Smooth muscle cell (in vitro differentiated cells): ENCODE measurements at regions not wholly inside any gene's neighbourhood (a gene's known extent, or its start where the extent isn't known, plus 50 kb on each side); places are given as distances from the start of the nearest gene placed in this dataset.

Experiments
- DNase-seq: peaks from one replicate; lab custom pipeline; 2025; ENCODE audit not compliant: unreplicated experiment; lab: John Stamatoyannopoulos, UW
- H2AFZ ChIP-seq: fragments of 200-600 bp; sonication (generic); 2 replicates; pipeline ENCODE4 v1.6.0; 2016; ENCODE audit warnings: antibody characterized with exemption, low read depth, mild to moderate bottlenecking
- H3F3A ChIP-seq: fragments of 200-600 bp; sonication (generic); 2 replicates; pipeline ENCODE4 v1.6.0; 2017; ENCODE audit warnings: antibody characterized with exemption, low read depth
- H3K27ac ChIP-seq: fragments of 200-600 bp; sonication (generic); 2 replicates; pipeline ENCODE4 v1.5.1; 2016; ENCODE audit warnings: low read depth, mild to moderate bottlenecking
- H3K27me3 ChIP-seq: fragments of 200-600 bp; sonication (generic); 2 replicates; pipeline ENCODE4 v1.6.1; 2016; ENCODE audit warnings: low read depth, mild to moderate bottlenecking
- H3K36me3 ChIP-seq: fragments of 200-600 bp; sonication (generic); 2 replicates; pipeline ENCODE4 v1.5.1; 2016; ENCODE audit warnings: low read depth
- H3K4me1 ChIP-seq: fragments of 200-600 bp; sonication (generic); 2 replicates; pipeline ENCODE4 v1.5.1; 2016; ENCODE audit warnings: low read depth
- H3K4me2 ChIP-seq: fragments of 200-600 bp; sonication (generic); 2 replicates; pipeline ENCODE4 v1.6.0; 2016; ENCODE audit warnings: mild to moderate bottlenecking
- H3K4me3 ChIP-seq: fragments of 200-600 bp; sonication (generic); 2 replicates; pipeline ENCODE4 v1.5.1; 2016; ENCODE audit warnings: mild to moderate bottlenecking
- H3K79me2 ChIP-seq: fragments of 200-600 bp; sonication (generic); 2 replicates; pipeline ENCODE4 v1.6.0; 2016; ENCODE audit warnings: low read depth, mild to moderate bottlenecking
- H3K9ac ChIP-seq: fragments of 200-600 bp; sonication (generic); 2 replicates; pipeline ENCODE4 v1.6.0; 2016; ENCODE audit warnings: low read depth
- H3K9me3 ChIP-seq: fragments of 200-600 bp; sonication (generic); replicated peaks from 2 replicates; pipeline ENCODE4 v1.5.1; 2016; ENCODE audit warnings: low read depth
- H4K20me1 ChIP-seq: fragments of 200-600 bp; sonication (generic); 2 replicates; pipeline ENCODE4 v1.6.0; 2016; ENCODE audit warnings: low read depth
- WGBS: methylation state at CpG from one replicate; pipeline ENCODE4 v1.1.7; 2016; ENCODE audit warnings: low lambda C conversion rate; 5-methylcytosine and 5-hydroxymethylcytosine counted together
- TF ChIP-seq, protein P1 (sequence below): fragments of 200-600 bp; sonication (generic); IDR thresholded peaks from 2 replicates; pipeline ENCODE4 v1.5.1; 2017; ENCODE audit warnings: borderline replicate concordance, mild to moderate bottlenecking, antibody characterized with exemption; ENCODE audit not compliant: insufficient read depth, poor library complexity, severe bottlenecking

DNA sequence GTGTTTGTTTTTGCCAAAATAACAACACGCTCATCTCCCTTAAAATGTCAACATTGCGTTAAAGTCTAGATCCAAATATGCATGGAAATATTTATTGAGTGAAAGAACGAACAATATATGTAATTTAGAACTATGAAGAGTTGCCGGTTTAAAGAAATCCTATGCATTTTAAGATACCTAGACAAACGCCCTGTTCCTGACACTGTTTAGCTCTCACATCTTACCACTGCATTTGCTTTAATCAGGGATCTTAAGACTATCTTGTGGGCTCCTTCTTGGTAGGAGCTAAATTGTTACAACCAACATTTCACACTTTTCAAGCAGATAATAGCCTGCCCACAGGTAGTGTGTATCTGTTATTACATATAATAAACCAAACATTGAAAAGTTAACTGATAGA, 96.6 kb upstream of the RPS6KA3 start:
- H3K27ac ChIP-seq, result peak overlapping the region; percentile 75
- H3K36me3 ChIP-seq, result no peaks in the 10 kb centered on the region
- DNase-seq, result no peak
- H3K4me3 ChIP-seq, result no peak overlapping the region
- H3K9ac ChIP-seq, result no peak overlapping the region
- peak overlapping the region; percentile 7 for H3K4me2 ChIP-seq
- H3F3A ChIP-seq, result peaks cover 4% of the 10 kb centered on the region
- no peaks in the 10 kb centered on the region for H3K9me3 ChIP-seq
- H3K79me2 ChIP-seq, result no peaks in the 10 kb centered on the region
- no peaks in the 10 kb centered on the region for H4K20me1 ChIP-seq
- peaks cover 12% of the 10 kb centered on the region for H3K4me1 ChIP-seq
- TF ChIP-seq, protein P1, sequence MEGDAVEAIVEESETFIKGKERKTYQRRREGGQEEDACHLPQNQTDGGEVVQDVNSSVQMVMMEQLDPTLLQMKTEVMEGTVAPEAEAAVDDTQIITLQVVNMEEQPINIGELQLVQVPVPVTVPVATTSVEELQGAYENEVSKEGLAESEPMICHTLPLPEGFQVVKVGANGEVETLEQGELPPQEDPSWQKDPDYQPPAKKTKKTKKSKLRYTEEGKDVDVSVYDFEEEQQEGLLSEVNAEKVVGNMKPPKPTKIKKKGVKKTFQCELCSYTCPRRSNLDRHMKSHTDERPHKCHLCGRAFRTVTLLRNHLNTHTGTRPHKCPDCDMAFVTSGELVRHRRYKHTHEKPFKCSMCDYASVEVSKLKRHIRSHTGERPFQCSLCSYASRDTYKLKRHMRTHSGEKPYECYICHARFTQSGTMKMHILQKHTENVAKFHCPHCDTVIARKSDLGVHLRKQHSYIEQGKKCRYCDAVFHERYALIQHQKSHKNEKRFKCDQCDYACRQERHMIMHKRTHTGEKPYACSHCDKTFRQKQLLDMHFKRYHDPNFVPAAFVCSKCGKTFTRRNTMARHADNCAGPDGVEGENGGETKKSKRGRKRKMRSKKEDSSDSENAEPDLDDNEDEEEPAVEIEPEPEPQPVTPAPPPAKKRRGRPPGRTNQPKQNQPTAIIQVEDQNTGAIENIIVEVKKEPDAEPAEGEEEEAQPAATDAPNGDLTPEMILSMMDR, result no peak
- H2AFZ ChIP-seq, result no peak overlapping the region
- 78% methylated on average over 5 of the region's 5 CpGs for WGBS
- H3K27me3 ChIP-seq, result no peaks in the 10 kb centered on the region

DNA sequence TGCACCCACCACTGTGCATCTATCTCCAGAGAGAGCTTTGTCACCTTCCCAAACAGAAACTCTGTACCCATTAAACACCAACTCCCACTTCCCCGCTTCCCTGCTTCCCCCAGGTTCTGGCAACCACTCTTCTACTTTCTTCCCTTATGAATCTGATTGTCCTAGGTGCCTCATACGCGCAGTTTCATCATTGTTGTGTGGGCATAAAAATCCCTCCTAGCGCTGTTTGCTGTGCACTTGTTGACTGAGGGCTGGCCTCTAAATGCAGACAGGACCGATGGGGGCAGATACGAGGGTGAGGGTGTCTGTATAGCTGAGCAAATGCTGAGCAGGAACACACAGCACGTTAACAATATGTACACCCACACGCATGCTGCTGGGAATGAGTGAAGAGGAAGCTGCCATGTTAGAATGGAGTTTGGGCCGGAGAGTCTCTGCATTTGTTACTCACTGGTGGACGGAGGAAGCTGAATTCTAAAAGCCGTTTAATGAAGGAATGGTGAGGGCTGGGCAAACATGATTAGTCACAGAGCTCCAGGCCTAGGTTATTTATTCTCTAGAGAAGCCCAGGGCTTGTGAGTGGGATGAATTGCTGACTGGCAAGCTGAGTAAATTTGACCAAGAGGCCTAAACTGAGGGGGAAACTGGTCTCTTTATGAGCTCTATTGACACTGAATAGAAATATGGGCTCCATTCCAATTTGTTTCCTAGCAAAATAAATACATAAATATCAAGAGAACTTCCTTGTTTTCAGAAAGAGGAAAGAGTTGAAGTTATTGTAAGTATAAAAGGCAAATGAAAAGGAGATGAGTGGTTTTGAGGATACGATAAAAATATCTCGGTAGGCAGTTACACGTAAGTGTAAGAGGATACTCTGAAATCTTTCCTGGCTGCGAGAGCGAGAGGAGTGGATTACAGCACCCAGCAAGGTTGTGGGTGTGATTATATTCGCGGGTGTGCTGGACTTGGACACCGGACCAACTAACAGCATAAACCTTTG, 95.9 kb upstream of the RPS6KA3 start:
- Histone ChIP-seq H3K9ac (peak overlapping the region; percentile 30), H3K36me3 (no peaks in the 10 kb centered on the region), H4K20me1 (no peaks in the 10 kb centered on the region), H3F3A (peaks cover 4% of the 10 kb centered on the region), H2AFZ (peak overlapping the region; percentile 20), H3K79me2 (no peaks in the 10 kb centered on the region), H3K27ac (peak overlapping the region; percentile 75), H3K27me3 (no peaks in the 10 kb centered on the region), H3K4me2 (peak overlapping the region; percentile 64), H3K9me3 (no peaks in the 10 kb centered on the region), H3K4me1 (peaks cover 12% of the 10 kb centered on the region), H3K4me3 (peak overlapping the region; percentile 0)
- no peak for DNase-seq
- TF ChIP-seq, protein P1, result no peak
- WGBS, result 55% methylated on average over 19 of the region's 19 CpGs

DNA sequence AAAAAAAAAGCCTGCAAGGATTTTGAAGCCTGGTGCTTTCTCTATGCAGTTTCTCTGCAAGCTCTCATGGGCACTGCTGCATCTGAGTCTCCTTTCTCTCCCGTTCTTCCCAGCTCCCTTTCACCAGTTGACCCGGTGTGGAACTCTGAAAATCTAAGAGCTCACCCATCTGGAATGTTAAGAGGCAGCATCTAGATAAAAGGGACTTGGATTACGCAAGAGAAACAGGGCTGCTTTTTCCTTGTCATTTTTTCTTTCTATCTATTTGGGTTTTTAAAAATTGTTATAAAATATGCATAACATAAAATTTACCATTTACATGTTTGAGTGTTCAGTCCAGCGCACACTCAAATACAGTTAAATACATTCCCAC, 95.2 kb upstream of the RPS6KA3 start:
- Histone ChIP-seq H3K27me3 (no peaks in the 10 kb centered on the region), H3K4me1 (peaks cover 12% of the 10 kb centered on the region), H3K4me2 (peak overlapping the region; percentile 64), H3K27ac (peak overlapping the region; percentile 75), H3K9ac (peak overlapping the region; percentile 30), H4K20me1 (no peaks in the 10 kb centered on the region), H2AFZ (no peak overlapping the region), H3K9me3 (no peaks in the 10 kb centered on the region), H3F3A (peaks cover 4% of the 10 kb centered on the region), H3K4me3 (peak overlapping the region; percentile 0), H3K79me2 (no peaks in the 10 kb centered on the region), H3K36me3 (no peaks in the 10 kb centered on the region)
- DNase-seq, result no peak
- TF ChIP-seq, protein P1, result no peak
- 44% methylated on average over 4 of the region's 4 CpGs for WGBS
